Activated CD8-positive, alpha-beta memory T cell treated with anti-CD3 and anti-CD28 coated beads for 4 hours (primary cell): ENCODE measurements at regions not wholly inside any gene's neighbourhood (a gene's known extent, or its start where the extent isn't known, plus 50 kb on each side); places are given as distances from the start of the nearest gene placed in this dataset.

Experiments
- DNase-seq, 2 donors: peaks; one replicate each; pipeline ENCODE4 v3.0.0-alpha.2; 2020; ENCODE audit warnings: low read depth in 2 of 2

DNA sequence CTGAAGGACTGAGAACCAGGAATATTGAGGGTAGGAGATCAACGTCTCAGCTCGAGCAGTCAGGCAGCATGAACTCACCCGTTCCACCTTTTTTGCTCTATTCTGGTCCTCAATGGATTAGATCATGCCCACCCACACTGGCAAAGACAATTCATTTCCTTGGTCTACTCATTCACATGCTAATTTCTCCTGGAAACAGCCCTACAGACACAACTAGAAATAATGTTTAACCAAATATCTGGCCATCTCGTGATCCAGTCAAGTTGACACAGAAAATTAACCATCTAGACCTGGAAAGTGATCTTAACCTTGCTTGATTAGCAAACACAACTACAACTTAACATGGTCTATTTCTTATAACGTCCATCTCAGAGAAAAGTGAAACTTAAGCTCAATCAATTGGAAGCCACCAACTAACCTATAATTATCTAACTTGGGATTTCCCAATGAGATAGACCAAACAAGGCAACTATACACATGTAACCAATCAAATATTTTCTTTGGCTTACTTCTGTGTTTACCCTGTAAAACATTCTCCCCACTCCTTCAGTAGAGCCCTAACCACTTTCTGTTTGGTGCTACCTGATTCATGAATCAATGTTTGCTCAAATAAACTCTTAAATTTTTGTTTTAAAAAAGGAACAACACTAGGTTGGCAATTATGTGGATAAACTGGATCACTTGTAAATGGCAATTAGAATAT is 69.7 kb upstream of the MAMLD1 start:
- no peak for DNase-seq

DNA sequence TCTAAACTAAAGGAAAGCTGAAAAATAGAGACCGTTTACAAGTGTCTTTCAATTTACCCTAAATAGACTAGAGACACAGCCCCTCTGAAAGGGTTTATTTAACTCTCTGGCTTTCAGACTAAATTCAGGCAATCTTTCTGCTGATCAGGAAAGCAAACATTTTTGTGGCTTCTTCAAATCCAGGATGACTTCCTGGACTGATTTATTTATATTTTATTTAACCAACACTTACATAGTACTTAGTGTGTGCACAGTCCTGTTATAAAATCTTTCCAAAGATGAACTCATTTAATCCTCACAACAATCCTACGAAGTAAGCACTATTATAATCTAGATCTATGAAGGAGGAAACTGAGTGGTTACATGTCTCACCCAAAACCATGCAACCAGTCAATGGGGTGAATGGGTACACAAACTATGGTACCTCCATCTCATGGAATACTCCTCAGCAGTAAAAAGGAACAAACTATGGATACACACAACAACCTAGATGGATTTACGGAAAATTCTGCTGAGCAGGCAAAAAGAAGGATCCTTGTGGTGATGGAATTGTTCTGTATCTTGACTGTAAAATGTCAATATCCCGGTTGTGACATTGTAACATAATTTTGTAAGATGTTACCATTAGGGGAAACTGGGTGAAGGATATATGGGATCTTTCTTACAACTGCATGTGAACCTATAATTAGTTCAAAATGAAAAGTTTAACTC is 64.1 kb upstream of the MAMLD1 start:
- DNase-seq = no peak

DNA sequence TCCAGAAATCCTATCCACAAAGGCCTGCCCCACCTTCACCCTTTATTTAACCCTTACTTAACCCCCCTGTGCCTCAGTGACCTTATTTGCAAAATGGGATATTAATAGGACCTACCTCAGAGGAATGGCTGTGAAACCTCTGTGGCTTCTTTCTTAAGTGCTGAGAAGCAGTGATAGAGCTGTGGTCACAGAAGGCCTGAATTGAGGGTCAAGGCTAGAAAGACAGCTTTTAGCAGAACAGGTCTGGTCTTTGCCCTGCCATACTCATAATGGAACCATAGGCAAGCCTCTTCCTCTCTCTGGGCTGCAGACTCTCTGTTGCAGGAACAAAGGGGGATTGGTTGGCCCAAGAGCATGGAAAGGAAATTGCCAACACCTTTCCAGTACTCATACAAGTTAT is 63.5 kb upstream of the MAMLD1 start:
- DNase-seq = no peak

DNA sequence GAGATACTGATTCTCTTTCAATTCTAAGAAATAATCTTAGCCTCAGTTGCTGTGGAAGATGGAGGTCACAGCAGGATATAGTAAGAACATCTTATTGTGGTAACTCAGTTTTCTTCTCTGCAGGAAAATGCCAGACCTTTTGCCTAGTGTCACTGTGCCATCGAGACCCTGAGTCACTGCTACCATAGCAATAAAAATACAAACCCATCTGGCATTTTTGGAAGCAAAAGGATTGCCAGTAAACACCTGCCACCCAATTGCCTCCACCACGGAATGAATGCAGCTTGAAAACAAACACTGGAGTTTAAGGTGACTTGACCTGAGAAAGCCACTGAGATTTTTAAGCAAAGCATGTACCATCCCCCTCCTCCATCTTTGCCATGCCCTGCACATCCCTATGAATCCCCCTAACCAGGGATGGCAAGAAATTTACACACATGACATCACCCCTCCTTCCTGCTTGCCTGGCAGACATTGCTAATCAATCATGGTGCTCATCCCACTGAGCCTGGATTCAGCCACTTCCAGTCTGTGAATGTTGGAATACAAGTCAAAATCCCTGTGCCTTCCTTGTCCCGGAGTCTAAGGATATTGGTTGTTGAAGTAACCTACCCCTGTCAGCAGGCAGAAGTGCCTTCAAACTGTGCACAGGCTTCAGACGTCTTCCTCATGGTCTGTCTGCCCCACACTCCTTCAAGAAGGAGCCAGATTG is 59.6 kb upstream of the MAMLD1 start:
- DNase-seq = no peak

DNA sequence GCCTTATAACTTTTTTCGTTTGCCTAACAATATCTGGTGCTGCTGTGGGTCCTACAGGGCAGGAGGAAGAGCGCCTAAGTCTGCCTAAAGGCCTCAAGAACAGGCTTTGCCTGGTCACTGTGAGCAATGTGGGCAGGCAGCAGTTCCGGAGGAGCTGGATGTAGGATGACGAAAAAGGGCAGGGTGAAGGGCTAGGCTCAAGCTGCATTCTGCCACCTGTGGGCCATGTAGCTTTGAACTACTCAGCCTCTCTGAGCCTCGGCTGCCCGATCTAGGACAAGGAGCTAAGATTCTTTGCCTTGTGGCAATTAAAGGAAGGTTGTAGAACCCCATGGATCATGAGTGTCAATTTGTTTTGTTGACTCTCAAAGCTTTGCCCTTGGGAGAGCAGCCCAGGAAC is 57.1 kb upstream of the MAMLD1 start:
- DNase-seq = no peak

DNA sequence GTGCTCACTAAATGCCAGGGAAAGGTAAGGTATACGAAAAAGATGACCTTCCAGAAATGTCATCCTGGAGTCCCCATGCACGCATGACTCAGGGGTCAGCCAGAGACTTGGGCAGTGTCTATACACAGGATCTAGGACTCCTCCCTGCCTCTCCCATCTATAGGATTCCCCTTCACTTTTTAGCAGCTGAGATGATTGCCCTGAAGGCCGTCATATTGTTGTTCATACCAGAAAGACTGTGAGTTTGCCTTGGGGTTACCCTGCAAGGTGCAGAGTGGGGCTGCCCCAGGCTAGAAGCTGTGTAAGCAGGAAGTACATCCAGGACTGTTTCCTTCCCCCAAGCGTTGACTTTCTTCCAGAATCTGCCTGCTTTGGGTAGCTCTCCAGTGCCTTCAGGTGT is 55.1 kb upstream of the MAMLD1 start:
- DNase-seq = no peak

DNA sequence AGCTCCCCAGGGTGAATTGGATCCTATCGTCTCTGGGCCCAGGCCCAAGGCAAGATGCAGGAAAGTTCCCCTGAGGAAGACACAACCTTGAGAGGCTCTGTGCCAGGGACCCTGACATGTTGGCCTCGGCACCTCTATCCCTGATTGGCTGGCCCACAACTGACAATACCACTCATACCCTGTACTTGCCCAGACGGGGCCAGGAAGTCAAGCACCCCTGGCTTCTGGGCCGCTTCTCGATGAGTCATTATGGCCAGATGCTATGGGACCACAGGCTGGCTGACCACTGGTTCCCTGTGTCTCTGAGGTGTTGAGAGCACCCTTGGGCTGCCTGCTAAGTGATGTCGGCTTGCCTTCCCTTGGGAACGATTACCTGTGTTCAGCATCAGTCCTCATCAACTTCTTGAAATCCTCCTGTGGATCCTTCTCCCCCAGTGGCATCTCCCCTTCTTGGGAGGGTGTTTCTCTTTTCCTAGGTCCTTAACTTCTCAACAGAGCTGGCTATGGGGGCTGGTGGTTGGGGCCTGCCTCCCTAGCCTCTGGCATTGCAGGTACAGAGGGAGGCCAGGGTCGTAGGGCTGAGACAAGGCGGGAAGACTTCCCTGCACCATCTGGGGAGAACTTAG is 54.5 kb upstream of the MAMLD1 start:
- DNase-seq = no peak

DNA sequence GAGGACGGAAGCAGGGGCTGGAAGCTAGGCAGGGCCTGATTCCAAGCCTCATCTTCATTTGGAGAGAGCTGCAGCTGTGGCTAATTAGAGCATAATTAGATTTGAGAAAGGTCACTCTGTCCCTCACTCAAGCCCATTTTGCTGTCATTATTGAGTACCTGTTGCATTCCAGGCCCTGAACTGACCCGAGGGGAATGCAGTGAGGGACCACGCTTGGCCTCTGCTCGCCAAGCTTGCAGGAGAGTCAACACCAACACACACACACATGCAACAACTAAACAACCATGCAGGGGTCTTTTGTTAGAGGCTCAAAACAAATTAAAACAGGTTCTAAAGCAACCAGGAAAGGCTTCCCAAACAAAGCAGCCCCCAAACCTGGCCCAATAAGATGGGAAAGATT is 52.7 kb upstream of the MAMLD1 start:
- no peak for DNase-seq

DNA sequence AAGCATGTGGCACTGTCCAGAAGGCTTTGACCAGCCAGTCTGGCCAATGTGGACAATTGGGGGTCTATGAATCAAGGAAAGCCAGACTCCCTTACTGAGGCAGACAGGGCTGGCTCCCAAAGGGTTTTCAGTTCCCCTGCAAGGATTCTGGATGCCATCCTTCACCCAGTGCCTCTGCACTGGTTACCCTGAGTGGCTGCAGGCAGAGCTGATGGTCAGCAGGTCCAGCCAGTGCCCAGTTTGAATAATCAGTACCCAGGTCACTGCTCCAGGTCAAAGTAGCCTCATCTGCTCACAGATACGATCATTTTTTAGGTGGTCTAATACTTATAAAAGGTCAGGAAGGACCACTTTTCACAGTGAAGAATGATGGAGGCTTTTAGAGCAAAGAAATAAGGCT is 52.2 kb upstream of the MAMLD1 start:
- DNase-seq = no peak

DNA sequence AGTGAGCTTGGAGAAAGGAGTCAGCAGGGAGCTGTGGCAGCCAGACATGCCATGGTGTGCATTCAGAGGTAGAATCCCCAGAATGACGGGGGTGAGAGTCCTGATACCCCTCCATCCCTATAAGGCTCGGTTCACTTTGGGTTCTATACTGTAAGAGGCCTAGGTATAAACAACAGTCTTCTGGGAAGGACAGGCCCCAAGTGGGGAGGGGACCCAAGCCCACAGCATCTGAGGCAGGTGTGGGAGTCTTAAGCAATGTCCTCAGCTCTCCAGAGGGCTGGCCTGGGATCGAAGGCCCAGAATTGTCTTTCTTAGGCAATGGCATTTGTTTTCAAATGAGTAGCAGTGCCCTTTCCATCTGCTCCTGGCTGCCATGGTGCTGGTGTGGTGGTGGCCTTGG is 50.2 kb upstream of the MAMLD1 start:
- DNase-seq = no peak
